ENCODE measurements at regions not wholly inside any gene's neighbourhood (a gene's known extent, or its start where the extent isn't known, plus 50 kb on each side); places are given as distances from the start of the nearest gene placed in this dataset.

DNA sequence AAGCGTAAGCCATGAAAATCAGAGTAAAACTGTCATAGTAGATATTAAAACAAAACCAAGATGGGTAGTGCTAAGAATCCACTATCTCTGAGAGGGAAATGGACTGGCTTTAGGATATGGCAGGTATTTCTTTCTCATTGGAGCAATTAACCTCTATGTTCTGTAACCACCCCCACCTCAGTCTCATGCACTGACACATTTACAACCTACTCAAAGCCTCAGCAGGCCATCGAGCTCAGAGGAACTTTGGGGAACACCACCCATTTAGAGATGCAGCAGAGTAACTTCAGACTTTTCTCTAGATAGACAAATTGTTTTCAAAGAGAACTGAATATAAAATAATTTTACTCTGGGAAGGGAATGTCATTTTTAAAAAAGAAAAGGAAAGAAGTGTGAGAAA is 615.8 kb upstream of the ZFHX3 start:
- no peak for DNase-seq

- DNase-seq: no peak
Measured at GRCh38 chr16:73636196-73636595, 588.3 kb upstream of the ZFHX3 start.

GRCh38 chr16:73629011-73629410 is 581.1 kb upstream of the ZFHX3 start:
- DNase-seq: no peak

- no peak for DNase-seq
Measured at GRCh38 chr16:73617738-73618137, 569.8 kb upstream of the ZFHX3 start.

DNA sequence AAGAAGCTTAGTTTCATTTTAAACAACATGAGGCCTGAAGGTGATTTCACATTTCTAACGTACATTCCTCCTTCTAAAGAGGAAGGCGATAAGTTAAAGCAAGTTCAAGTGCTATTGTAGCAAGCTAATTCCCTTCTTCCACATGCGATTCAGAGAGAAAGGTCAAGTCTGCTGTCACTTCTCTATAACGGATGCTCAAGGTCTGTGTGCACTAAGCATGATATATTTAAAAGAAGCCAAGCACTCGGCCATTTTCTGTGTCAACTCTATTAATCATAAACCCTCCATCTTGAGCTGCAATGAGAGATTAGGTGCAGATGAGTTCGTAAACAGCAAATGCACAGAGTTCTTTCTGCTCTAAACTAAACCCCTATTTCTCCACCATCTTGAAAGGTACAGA is 568.8 kb upstream of the ZFHX3 start:
- DNase-seq: no peak

- DNase-seq: no peak
Measured at GRCh38 chr16:73616166-73616753, 568.3 kb upstream of the ZFHX3 start.

GRCh38 chr16:73615071-73615940 is 567.4 kb upstream of the ZFHX3 start:
- no peak for DNase-seq

GRCh38 chr16:73614131-73614530 is 566.2 kb upstream of the ZFHX3 start:
- DNase-seq: no peak

- DNase-seq: no peak
Measured at GRCh38 chr16:73610605-73611156, 562.8 kb upstream of the ZFHX3 start.

DNA sequence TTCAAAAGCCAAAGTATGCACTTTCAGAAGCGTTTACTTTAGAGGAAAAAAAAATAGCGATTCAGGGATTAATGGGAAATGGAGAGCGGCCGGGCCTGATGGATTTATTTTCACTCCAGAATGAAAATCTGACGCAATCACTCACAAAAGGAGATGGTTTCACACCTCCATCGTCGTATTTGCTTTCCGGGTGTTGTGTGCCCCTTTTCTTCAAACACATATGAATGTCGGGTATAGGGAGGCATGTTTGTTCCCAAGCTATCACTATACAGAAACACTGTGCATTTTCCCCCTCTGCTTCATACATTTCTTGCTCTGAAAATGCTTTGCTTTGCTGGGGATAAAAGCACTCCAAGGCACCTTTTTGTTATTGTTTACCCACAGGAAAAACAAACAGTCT is 562.2 kb upstream of the ZFHX3 start:
- DNase-seq: no peak

DNA sequence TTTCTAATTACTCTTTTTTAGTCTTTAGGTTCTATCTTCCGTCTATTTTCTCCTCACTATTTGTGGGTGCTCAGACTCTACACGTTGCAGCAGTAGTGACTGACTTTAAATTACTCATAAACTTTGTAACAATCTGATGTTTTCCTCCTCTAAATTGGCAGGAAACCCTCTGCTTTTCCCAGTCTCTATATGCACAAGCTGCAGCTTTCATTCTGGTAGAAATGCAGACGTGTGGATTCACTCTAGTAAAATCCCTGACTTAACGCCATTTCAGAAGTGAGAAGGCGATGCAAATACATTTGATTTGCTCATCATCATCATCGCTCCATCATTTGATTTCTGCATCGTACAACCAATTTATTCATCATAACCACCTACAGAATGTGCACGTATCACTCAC is 561.0 kb upstream of the ZFHX3 start:
- DNase-seq: no peak

- no peak for DNase-seq
Measured at GRCh38 chr16:73605309-73605708, 557.4 kb upstream of the ZFHX3 start.

DNA sequence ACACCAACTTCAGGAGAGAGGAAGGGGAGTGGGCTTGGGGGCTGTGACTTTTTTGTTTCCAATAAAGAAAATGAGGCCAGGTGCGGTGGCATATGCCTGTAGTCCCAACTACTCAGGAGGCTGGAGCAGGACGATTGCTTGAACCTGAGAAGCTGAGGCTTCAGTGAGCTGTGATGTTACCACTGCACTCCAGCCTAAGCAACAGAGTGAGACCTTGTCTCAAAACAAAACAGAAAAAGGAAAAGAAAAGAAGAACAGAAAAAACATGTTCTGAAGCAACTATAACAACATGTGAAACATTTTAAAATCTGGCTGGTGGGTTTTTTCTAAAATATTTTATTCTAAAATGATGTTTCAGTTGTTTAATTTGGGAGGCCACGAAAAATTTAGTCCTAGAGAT is 554.0 kb upstream of the ZFHX3 start:
- DNase-seq: no peak

- no peak for DNase-seq
Measured at GRCh38 chr16:73599870-73600269, 551.9 kb upstream of the ZFHX3 start.

- DNase-seq: no peak
Measured at GRCh38 chr16:73599351-73599750, 551.4 kb upstream of the ZFHX3 start.

- DNase-seq: no peak
Measured at GRCh38 chr16:73584157-73584556, 536.2 kb upstream of the ZFHX3 start.

DNA sequence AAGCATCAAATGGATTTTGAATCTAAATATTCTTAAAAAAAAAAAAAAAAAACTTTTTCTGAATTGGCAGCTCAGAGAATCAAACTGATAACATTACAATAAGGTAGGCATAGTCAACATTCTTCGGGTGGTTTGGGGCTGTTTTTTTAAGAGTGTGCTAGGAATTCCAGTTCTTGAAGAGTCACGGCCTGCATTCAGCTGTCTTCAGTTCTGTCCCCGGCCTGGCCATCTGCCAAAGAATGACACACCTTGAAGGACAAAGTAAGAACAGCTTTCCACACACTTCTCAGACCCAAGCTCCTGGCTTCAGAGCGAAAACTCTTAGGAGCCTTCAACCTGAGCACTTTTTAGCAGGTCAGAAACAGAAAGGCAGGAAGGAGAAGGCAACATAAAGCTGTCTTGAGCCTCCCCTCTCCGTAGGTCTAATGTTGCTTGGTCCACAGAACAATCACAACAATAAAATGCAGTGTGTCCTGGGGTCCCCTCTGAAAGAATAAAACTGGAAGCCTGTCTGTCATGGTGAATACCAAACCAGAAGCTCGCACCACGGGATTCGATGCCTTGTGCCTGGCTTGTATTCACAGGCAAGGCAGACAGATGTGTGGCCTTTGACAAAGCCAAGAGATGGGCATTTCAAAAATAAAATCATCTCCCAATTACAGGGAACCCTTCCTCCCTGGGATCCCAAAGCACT is 524.4 kb upstream of the ZFHX3 start:
- no peak for DNase-seq

- DNase-seq: no peak
Measured at GRCh38 chr16:73569266-73569980, 521.5 kb upstream of the ZFHX3 start.

- DNase-seq: no peak
Measured at GRCh38 chr16:73568769-73569168, 520.8 kb upstream of the ZFHX3 start.

- DNase-seq: no peak
Measured at GRCh38 chr16:73565925-73566324, 518.0 kb upstream of the ZFHX3 start.

GRCh38 chr16:73565263-73565662 is 517.3 kb upstream of the ZFHX3 start:
- DNase-seq: no peak

GRCh38 chr16:73563709-73564108 is 515.8 kb upstream of the ZFHX3 start:
- no peak for DNase-seq

DNA sequence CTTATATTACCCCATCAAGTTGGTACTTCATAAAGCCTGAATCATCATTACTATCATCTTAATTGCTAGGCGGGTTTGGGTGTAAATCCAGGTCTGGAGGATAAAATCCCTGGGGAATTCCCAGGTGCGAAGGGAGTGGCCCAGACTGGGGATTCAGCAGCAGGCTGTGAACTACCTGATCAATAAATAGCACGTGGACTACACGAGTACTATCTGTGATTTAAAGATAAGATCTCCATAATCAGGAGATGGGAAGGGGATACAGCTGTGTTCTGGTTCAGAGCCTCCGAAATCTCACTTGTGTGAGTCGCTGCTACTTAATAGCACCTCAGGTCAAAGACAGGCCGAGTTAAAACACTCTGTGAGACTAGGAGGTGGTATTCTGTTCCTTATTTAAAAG is 512.6 kb upstream of the ZFHX3 start:
- DNase-seq: no peak

All from right forelimb (tissue), 1 donor.